ENCODE measurements at regions not wholly inside any gene's neighbourhood (a gene's known extent, or its start where the extent isn't known, plus 50 kb on each side); places are given as distances from the start of the nearest gene placed in this dataset.

GRCh38 chr14:82060219-82060618 is 526.6 kb upstream of the SEL1L start:
- Histone ChIP-seq H3K9ac (ENCODE audit: low read depth, low read length) (no peak overlapping the region), H3K36me3 (ENCODE audit: insufficient read depth, low read length) (no peaks in the 10 kb centered on the region), H3K4me2 (ENCODE audit: low read length) (no peak overlapping the region), H3K9me3 (replicated peaks; ENCODE audit: low read length) (peaks cover 3% of the 10 kb centered on the region), H3K4me1 (ENCODE audit: control insufficient read depth, insufficient read depth, low read length) (no peaks in the 10 kb centered on the region), H3K27me3 (ENCODE audit: control insufficient read depth, insufficient read depth, low read length) (no peaks in the 10 kb centered on the region), H3K4me3 (ENCODE audit: low read length) (no peak overlapping the region)

GRCh38 chr14:82067221-82067875 is 533.7 kb upstream of the SEL1L start:
- H3K27me3 ChIP-seq (ENCODE audit: control insufficient read depth, insufficient read depth, low read length): no peaks in the 10 kb centered on the region

GRCh38 chr14:82070040-82070439 is 536.4 kb upstream of the SEL1L start:
- no peaks in the 10 kb centered on the region for H3K36me3 ChIP-seq (ENCODE audit: insufficient read depth, low read length)
- H3K9ac ChIP-seq (ENCODE audit: low read depth, low read length): no peak overlapping the region
- H3K27me3 ChIP-seq (ENCODE audit: control insufficient read depth, insufficient read depth, low read length): no peaks in the 10 kb centered on the region
- no peak overlapping the region for H3K4me3 ChIP-seq (ENCODE audit: low read length)
- peaks cover 2% of the 10 kb centered on the region for H3K9me3 ChIP-seq (replicated peaks; ENCODE audit: low read length)
- H3K4me1 ChIP-seq (ENCODE audit: control insufficient read depth, insufficient read depth, low read length): no peaks in the 10 kb centered on the region
- H3K4me2 ChIP-seq (ENCODE audit: low read length): no peak overlapping the region

More at GRCh38 chr14:82067221-82067875, 533.7 kb upstream of the SEL1L start:
- Histone ChIP-seq H3K9ac (ENCODE audit: low read depth, low read length) (no peak overlapping the region), H3K36me3 (ENCODE audit: insufficient read depth, low read length) (no peaks in the 10 kb centered on the region), H3K4me3 (ENCODE audit: low read length) (no peak overlapping the region), H3K9me3 (replicated peaks; ENCODE audit: low read length) (peaks cover 2% of the 10 kb centered on the region), H3K4me1 (ENCODE audit: control insufficient read depth, insufficient read depth, low read length) (no peaks in the 10 kb centered on the region), H3K4me2 (ENCODE audit: low read length) (no peak overlapping the region)

GRCh38 chr14:82070753-82071152 is 537.1 kb upstream of the SEL1L start:
- Histone ChIP-seq H3K9ac (ENCODE audit: low read depth, low read length) (no peak overlapping the region), H3K27me3 (ENCODE audit: control insufficient read depth, insufficient read depth, low read length) (no peaks in the 10 kb centered on the region), H3K36me3 (ENCODE audit: insufficient read depth, low read length) (no peaks in the 10 kb centered on the region), H3K4me2 (ENCODE audit: low read length) (no peak overlapping the region), H3K4me3 (ENCODE audit: low read length) (no peak overlapping the region), H3K4me1 (ENCODE audit: control insufficient read depth, insufficient read depth, low read length) (no peaks in the 10 kb centered on the region), H3K9me3 (replicated peaks; ENCODE audit: low read length) (peaks cover 2% of the 10 kb centered on the region)

GRCh38 chr14:82073547-82073946 is 539.9 kb upstream of the SEL1L start:
- Histone ChIP-seq H3K4me2 (ENCODE audit: low read length) (no peak overlapping the region), H3K9me3 (replicated peaks; ENCODE audit: low read length) (no peaks in the 10 kb centered on the region), H3K27me3 (ENCODE audit: control insufficient read depth, insufficient read depth, low read length) (no peaks in the 10 kb centered on the region), H3K36me3 (ENCODE audit: insufficient read depth, low read length) (no peaks in the 10 kb centered on the region), H3K9ac (ENCODE audit: low read depth, low read length) (no peak overlapping the region), H3K4me1 (ENCODE audit: control insufficient read depth, insufficient read depth, low read length) (no peaks in the 10 kb centered on the region), H3K4me3 (ENCODE audit: low read length) (no peak overlapping the region)

GRCh38 chr14:82075566-82075965 is 541.9 kb upstream of the SEL1L start:
- Histone ChIP-seq H3K27me3 (ENCODE audit: control insufficient read depth, insufficient read depth, low read length) (no peaks in the 10 kb centered on the region), H3K4me3 (ENCODE audit: low read length) (no peak overlapping the region), H3K36me3 (ENCODE audit: insufficient read depth, low read length) (no peaks in the 10 kb centered on the region), H3K9me3 (replicated peaks; ENCODE audit: low read length) (peaks cover 5% of the 10 kb centered on the region), H3K9ac (ENCODE audit: low read depth, low read length) (no peak overlapping the region), H3K4me2 (ENCODE audit: low read length) (no peak overlapping the region), H3K4me1 (ENCODE audit: control insufficient read depth, insufficient read depth, low read length) (no peaks in the 10 kb centered on the region)

GRCh38 chr14:82079553-82079952 is 545.9 kb upstream of the SEL1L start:
- Histone ChIP-seq H3K9ac (ENCODE audit: low read depth, low read length) (no peak overlapping the region), H3K36me3 (ENCODE audit: insufficient read depth, low read length) (no peaks in the 10 kb centered on the region), H3K4me1 (ENCODE audit: control insufficient read depth, insufficient read depth, low read length) (no peaks in the 10 kb centered on the region), H3K9me3 (replicated peaks; ENCODE audit: low read length) (peaks cover 8% of the 10 kb centered on the region), H3K27me3 (ENCODE audit: control insufficient read depth, insufficient read depth, low read length) (no peaks in the 10 kb centered on the region), H3K4me2 (ENCODE audit: low read length) (no peak overlapping the region), H3K4me3 (ENCODE audit: low read length) (no peak overlapping the region)

GRCh38 chr14:82080370-82080769 is 546.7 kb upstream of the SEL1L start:
- Histone ChIP-seq H3K36me3 (ENCODE audit: insufficient read depth, low read length) (no peaks in the 10 kb centered on the region), H3K4me2 (ENCODE audit: low read length) (no peak overlapping the region), H3K9ac (ENCODE audit: low read depth, low read length) (no peak overlapping the region), H3K4me3 (ENCODE audit: low read length) (no peak overlapping the region), H3K4me1 (ENCODE audit: control insufficient read depth, insufficient read depth, low read length) (no peaks in the 10 kb centered on the region), H3K9me3 (replicated peaks; ENCODE audit: low read length) (peaks cover 11% of the 10 kb centered on the region), H3K27me3 (ENCODE audit: control insufficient read depth, insufficient read depth, low read length) (no peaks in the 10 kb centered on the region)

GRCh38 chr14:82084813-82085212 is 551.2 kb upstream of the SEL1L start:
- H3K36me3 ChIP-seq (ENCODE audit: insufficient read depth, low read length): no peaks in the 10 kb centered on the region
- peaks cover 11% of the 10 kb centered on the region for H3K9me3 ChIP-seq (replicated peaks; ENCODE audit: low read length)
- no peaks in the 10 kb centered on the region for H3K4me1 ChIP-seq (ENCODE audit: control insufficient read depth, insufficient read depth, low read length)
- H3K27me3 ChIP-seq (ENCODE audit: control insufficient read depth, insufficient read depth, low read length): no peaks in the 10 kb centered on the region
- H3K4me2 ChIP-seq (ENCODE audit: low read length): no peak overlapping the region
- no peak overlapping the region for H3K9ac ChIP-seq (ENCODE audit: low read depth, low read length)
- no peak overlapping the region for H3K4me3 ChIP-seq (ENCODE audit: low read length)

- H3K27me3 ChIP-seq (ENCODE audit: control insufficient read depth, insufficient read depth, low read length): no peaks in the 10 kb centered on the region
- no peak overlapping the region for H3K4me3 ChIP-seq (ENCODE audit: low read length)
- H3K4me2 ChIP-seq (ENCODE audit: low read length): no peak overlapping the region
- no peaks in the 10 kb centered on the region for H3K36me3 ChIP-seq (ENCODE audit: insufficient read depth, low read length)
- H3K9me3 ChIP-seq (replicated peaks; ENCODE audit: low read length): peaks cover 14% of the 10 kb centered on the region
- H3K4me1 ChIP-seq (ENCODE audit: control insufficient read depth, insufficient read depth, low read length): no peaks in the 10 kb centered on the region
- no peak overlapping the region for H3K9ac ChIP-seq (ENCODE audit: low read depth, low read length)
Measured at GRCh38 chr14:82091097-82091496, 557.4 kb upstream of the SEL1L start.

GRCh38 chr14:82094829-82095345 is 561.2 kb upstream of the SEL1L start:
- no peaks in the 10 kb centered on the region for H3K36me3 ChIP-seq (ENCODE audit: insufficient read depth, low read length)
- H3K4me3 ChIP-seq (ENCODE audit: low read length): no peak overlapping the region
- no peak overlapping the region for H3K9ac ChIP-seq (ENCODE audit: low read depth, low read length)
- peaks cover 11% of the 10 kb centered on the region for H3K9me3 ChIP-seq (replicated peaks; ENCODE audit: low read length)
- no peak overlapping the region for H3K4me2 ChIP-seq (ENCODE audit: low read length)
- H3K4me1 ChIP-seq (ENCODE audit: control insufficient read depth, insufficient read depth, low read length): no peaks in the 10 kb centered on the region
- H3K27me3 ChIP-seq (ENCODE audit: control insufficient read depth, insufficient read depth, low read length): no peaks in the 10 kb centered on the region

- no peak overlapping the region for H3K4me3 ChIP-seq (ENCODE audit: low read length)
- no peak overlapping the region for H3K4me2 ChIP-seq (ENCODE audit: low read length)
- no peaks in the 10 kb centered on the region for H3K27me3 ChIP-seq (ENCODE audit: control insufficient read depth, insufficient read depth, low read length)
- peaks cover 13% of the 10 kb centered on the region for H3K9me3 ChIP-seq (replicated peaks; ENCODE audit: low read length)
- no peaks in the 10 kb centered on the region for H3K4me1 ChIP-seq (ENCODE audit: control insufficient read depth, insufficient read depth, low read length)
- no peak overlapping the region for H3K9ac ChIP-seq (ENCODE audit: low read depth, low read length)
- no peaks in the 10 kb centered on the region for H3K36me3 ChIP-seq (ENCODE audit: insufficient read depth, low read length)
Measured at GRCh38 chr14:82104013-82104412, 570.4 kb upstream of the SEL1L start.
